CD4-positive, alpha-beta T cell treated with Interleukin-6 at 100 ng/mL for 8 hours (primary cell): ENCODE measurements at regions not wholly inside any gene's neighbourhood (a gene's known extent, or its start where the extent isn't known, plus 50 kb on each side); places are given as distances from the start of the nearest gene placed in this dataset.

Experiments used
- DNase-seq: peaks from one replicate; pipeline ENCODE4 v3.0.0-alpha.2; 2020; ENCODE audit warnings: mixed read lengths, low spot score

GRCh38 chr1:90402893-90403849 is 313.9 kb downstream of the BARHL2 start:
- DNase-seq = no peak

GRCh38 chr1:90400131-90400530 is 317.0 kb downstream of the BARHL2 start:
- DNase-seq = no peak

- DNase-seq = no peak
These were observed 320.2 kb downstream of the BARHL2 start for GRCh38 chr1:90396917-90397316.

- no peak for DNase-seq
These were observed 322.9 kb downstream of the BARHL2 start for GRCh38 chr1:90394247-90394646.

- DNase-seq = no peak
These were observed 324.1 kb downstream of the BARHL2 start for GRCh38 chr1:90393025-90393424.

GRCh38 chr1:90391126-90391525 is 326.0 kb downstream of the BARHL2 start:
- no peak for DNase-seq

GRCh38 chr1:90387805-90388204 is 329.3 kb downstream of the BARHL2 start:
- no peak for DNase-seq

- DNase-seq = no peak
These were observed 330.0 kb downstream of the BARHL2 start for GRCh38 chr1:90386899-90387720.

GRCh38 chr1:90384193-90384592 is 332.9 kb downstream of the BARHL2 start:
- DNase-seq = no peak

- no peak for DNase-seq
These were observed 334.9 kb downstream of the BARHL2 start for GRCh38 chr1:90382161-90382560.

GRCh38 chr1:90381598-90381997 is 335.5 kb downstream of the BARHL2 start:
- DNase-seq = no peak

GRCh38 chr1:90371448-90371813 is 345.7 kb downstream of the BARHL2 start:
- DNase-seq = no peak

- no peak for DNase-seq
These were observed 346.2 kb downstream of the BARHL2 start for GRCh38 chr1:90370686-90371447.

- DNase-seq = no peak
These were observed 354.9 kb downstream of the BARHL2 start for GRCh38 chr1:90362163-90362562.

GRCh38 chr1:90361026-90361425 is 356.1 kb downstream of the BARHL2 start:
- no peak for DNase-seq

GRCh38 chr1:90359994-90360393 is 357.1 kb downstream of the BARHL2 start:
- DNase-seq = no peak

- no peak for DNase-seq
These were observed 358.7 kb downstream of the BARHL2 start for GRCh38 chr1:90358448-90358847.

GRCh38 chr1:90357995-90358394 is 359.1 kb downstream of the BARHL2 start:
- DNase-seq = no peak

GRCh38 chr1:90356991-90357390 is 360.1 kb downstream of the BARHL2 start:
- DNase-seq = no peak

GRCh38 chr1:90356101-90356500 is 361.0 kb downstream of the BARHL2 start:
- no peak for DNase-seq

GRCh38 chr1:90354704-90355103 is 359.8 kb downstream of the ZNF326 start:
- no peak for DNase-seq

GRCh38 chr1:90351019-90351418 is 356.1 kb downstream of the ZNF326 start:
- DNase-seq = no peak
